CD4-positive, alpha-beta T cell (primary cell): ENCODE measurements at regions not wholly inside any gene's neighbourhood (a gene's known extent, or its start where the extent isn't known, plus 50 kb on each side); places are given as distances from the start of the nearest gene placed in this dataset.
"Not testable (repeated sequence)": the region's sequence is repeated elsewhere in the genome, so short reads cannot be mapped to it uniquely, and the experiment has no call there.

Experiments used
- ATAC-seq: fragments of 200-7000 bp; cut with Tn5 transposase; one replicate; pipeline ENCODE4 v1.10.0; 2022; ENCODE audit warnings: mild to moderate bottlenecking; ENCODE audit not compliant: poor library complexity
- CTCF ChIA-PET: fragments of 350-600 bp; sonication (Branson Sonifier 250); formaldehyde crosslinking; loops from one replicate; lab custom pipeline; 2021; ENCODE audit warnings: antibody characterized with exemption, inconsistent platforms; lab: Charles Lee
- POLR2A ChIA-PET: fragments of 350-600 bp; sonication (Branson Sonifier 250); formaldehyde crosslinking; loops from one replicate; lab custom pipeline; 2021; ENCODE audit warnings: antibody characterized with exemption, inconsistent platforms; lab: Charles Lee
- DNase-seq, 14 experiments: peaks; one replicate each; pipeline ENCODE4 v3.0.0-alpha.2; 2013 to 2020; ENCODE audit warnings: mixed read lengths in 2 of 14
- H3K27ac ChIP-seq, 2 donors: one replicate each; pipeline versions ENCODE4 v1.5.1 to v1.7.0; 2013; ENCODE audit warnings: low read length in 2 of 2, low read depth in 1 of 2, mild to moderate bottlenecking in 1 of 2
- H3K27me3 ChIP-seq, 2 experiments: 1 replicate in 1 of 2; 2 replicates in 1 of 2; pipeline versions ENCODE4 v1.6.1 to v1.7.0; 2013; ENCODE audit warnings: low read length in 2 of 2, control low read depth in 1 of 2, mild to moderate bottlenecking in 1 of 2, moderate library complexity in 1 of 2; ENCODE audit not compliant: insufficient read depth in 2 of 2, control insufficient read depth in 1 of 2
- H3K36me3 ChIP-seq: one replicate; pipeline ENCODE4 v1.6.1; 2013; ENCODE audit warnings: low read length, control low read depth; ENCODE audit not compliant: insufficient read depth
- H3K4me1 ChIP-seq: one replicate; pipeline ENCODE4 v1.6.1; 2013; ENCODE audit warnings: low read length, control low read depth; ENCODE audit not compliant: insufficient read depth
- H3K4me3 ChIP-seq: one replicate; pipeline ENCODE4 v1.5.1; 2013; ENCODE audit warnings: mild to moderate bottlenecking, low read length, moderate library complexity
- H3K9me3 ChIP-seq, 2 experiments: 1 replicate in 1 of 2; 2 replicates in 1 of 2; pipeline versions ENCODE4 v1.6.1 to v1.7.0; 2013; ENCODE audit warnings: low read length in 2 of 2, mild to moderate bottlenecking in 2 of 2, control low read depth in 1 of 2, moderate library complexity in 1 of 2; ENCODE audit not compliant: control insufficient read depth in 1 of 2, insufficient read depth in 1 of 2
- H3K27ac Mint-ChIP-seq: one replicate; pipeline ENCODE4 v1.8.0; 2020; ENCODE audit warnings: mixed read lengths
- H3K27me3 Mint-ChIP-seq: one replicate; pipeline ENCODE4 v1.8.0; 2021; ENCODE audit warnings: mixed read lengths
- H3K36me3 Mint-ChIP-seq: one replicate; pipeline ENCODE4 v1.8.0; 2021; ENCODE audit warnings: low read depth, mixed read lengths
- H3K4me1 Mint-ChIP-seq: one replicate; pipeline ENCODE4 v1.8.0; 2021; ENCODE audit warnings: low read depth, mixed read lengths
- H3K4me3 Mint-ChIP-seq: one replicate; pipeline ENCODE4 v1.8.0; 2020; ENCODE audit warnings: mild to moderate bottlenecking, mixed read lengths
- H3K9me3 Mint-ChIP-seq: one replicate; pipeline ENCODE4 v1.8.0; 2020; ENCODE audit warnings: mixed read lengths
- intact Hi-C, 2 experiments: fragments of 100-400 bp; cut with DNase I in 1 of 2; cut with micrococcal nuclease in 1 of 2; formaldehyde crosslinking; loops; one replicate each; pipeline versions ENCODE4 v1.15.1 to v1.9.0; 2023 to 2025; cut with DNase I, micrococcal nuclease
- TF ChIP-seq, protein P1 (sequence below): fragments of 200-600 bp; IDR thresholded peaks from one replicate; pipeline ENCODE4 v1.8.0; 2022; ENCODE audit warnings: antibody characterized with exemption, mild to moderate bottlenecking

DNA sequence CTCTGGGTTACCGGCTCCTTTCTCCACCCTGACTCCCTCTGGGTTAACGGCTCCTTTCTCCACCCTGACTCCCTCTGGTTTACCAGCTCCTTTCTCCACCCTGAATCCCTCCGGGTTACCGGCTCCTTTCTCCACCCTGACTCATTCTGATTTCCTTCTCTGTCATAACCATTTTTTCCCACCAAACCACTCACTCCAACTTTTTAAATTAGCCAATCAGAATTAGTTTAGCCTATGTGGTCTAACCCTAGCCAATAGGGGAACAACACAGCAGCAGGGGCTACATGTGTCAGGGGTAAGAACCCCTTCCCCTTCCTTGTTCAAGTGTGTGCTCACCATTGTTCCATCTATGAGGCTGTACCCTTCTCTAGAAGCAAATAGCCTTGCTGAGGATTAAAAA is 98.4 kb upstream of the RBM19 start:
- no peak overlapping the region for H3K4me3 Mint-ChIP-seq
- intact Hi-C loops, result no loop called here
- Histone ChIP-seq H3K27me3 (no peaks in the 10 kb centered on the region), H3K27ac (no peak overlapping the region), H3K4me1 (no peaks in the 10 kb centered on the region), H3K36me3 (no peaks in the 10 kb centered on the region), H3K4me3 (no peak overlapping the region), H3K9me3 (peaks cover 0 to 9% of the 10 kb centered on the region in 2 experiments)
- peaks cover 2% of the 10 kb centered on the region for H3K9me3 Mint-ChIP-seq
- H3K27ac Mint-ChIP-seq, result no peak overlapping the region
- no peaks in the 10 kb centered on the region for H3K36me3 Mint-ChIP-seq
- no peak for DNase-seq
- TF ChIP-seq, protein P1, sequence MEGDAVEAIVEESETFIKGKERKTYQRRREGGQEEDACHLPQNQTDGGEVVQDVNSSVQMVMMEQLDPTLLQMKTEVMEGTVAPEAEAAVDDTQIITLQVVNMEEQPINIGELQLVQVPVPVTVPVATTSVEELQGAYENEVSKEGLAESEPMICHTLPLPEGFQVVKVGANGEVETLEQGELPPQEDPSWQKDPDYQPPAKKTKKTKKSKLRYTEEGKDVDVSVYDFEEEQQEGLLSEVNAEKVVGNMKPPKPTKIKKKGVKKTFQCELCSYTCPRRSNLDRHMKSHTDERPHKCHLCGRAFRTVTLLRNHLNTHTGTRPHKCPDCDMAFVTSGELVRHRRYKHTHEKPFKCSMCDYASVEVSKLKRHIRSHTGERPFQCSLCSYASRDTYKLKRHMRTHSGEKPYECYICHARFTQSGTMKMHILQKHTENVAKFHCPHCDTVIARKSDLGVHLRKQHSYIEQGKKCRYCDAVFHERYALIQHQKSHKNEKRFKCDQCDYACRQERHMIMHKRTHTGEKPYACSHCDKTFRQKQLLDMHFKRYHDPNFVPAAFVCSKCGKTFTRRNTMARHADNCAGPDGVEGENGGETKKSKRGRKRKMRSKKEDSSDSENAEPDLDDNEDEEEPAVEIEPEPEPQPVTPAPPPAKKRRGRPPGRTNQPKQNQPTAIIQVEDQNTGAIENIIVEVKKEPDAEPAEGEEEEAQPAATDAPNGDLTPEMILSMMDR, result no peak
- no peaks in the 10 kb centered on the region for H3K4me1 Mint-ChIP-seq
- no peak for ATAC-seq
- POLR2A ChIA-PET, result no interaction called here
- peaks cover 5% of the 10 kb centered on the region for H3K27me3 Mint-ChIP-seq
- CTCF ChIA-PET, result no interaction called here

DNA sequence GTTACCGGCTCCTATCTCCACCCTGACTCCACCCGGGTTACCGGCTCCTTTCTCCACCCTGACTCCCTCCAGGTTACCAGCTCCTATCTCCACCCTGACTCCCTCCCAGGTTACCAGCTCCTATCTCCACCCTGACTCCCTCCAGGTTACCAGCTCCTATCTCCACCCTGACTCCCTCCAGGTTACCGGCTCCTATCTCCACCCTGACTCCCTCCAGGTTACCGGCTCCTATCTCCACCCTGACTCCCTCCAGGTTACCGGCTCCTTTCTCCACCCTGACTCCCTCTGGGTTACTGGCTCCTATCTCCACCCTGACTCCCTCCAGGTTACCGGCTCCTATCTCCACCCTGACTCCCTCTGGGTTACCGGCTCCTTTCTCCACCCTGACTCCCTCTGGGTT is 97.9 kb upstream of the RBM19 start:
- H3K27me3 Mint-ChIP-seq, H3K9me3 Mint-ChIP-seq: not testable (repeated sequence)

DNA sequence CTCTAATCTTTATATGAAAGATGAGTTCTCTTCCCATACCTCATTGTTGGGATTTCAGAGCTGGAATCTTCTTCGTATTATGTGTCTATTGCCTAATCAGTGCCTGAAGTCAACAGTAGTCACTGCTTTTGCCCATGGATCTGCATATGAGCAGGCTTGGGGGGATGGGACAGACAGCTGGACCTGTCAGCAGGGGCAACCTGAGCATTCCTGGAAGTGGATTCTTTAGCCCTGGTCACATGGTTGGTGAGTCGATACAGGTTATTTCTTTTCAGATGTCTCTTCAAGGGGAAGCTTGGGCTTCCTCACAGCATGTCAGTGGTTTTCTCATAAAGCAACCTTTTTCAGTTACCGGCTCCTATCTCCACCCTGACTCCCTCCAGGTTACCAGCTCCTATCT is 97.3 kb upstream of the RBM19 start:
- no peak overlapping the region for H3K4me3 Mint-ChIP-seq
- H3K27ac Mint-ChIP-seq, result no peak overlapping the region
- TF ChIP-seq, protein P1, result no peak
- ChIA-PET POLR2A (no interaction called here), CTCF (no interaction called here)
- no peaks in the 10 kb centered on the region for H3K36me3 ChIP-seq
- H3K27me3 ChIP-seq, result no peaks in the 10 kb centered on the region
- no peaks in the 10 kb centered on the region for H3K36me3 Mint-ChIP-seq
- H3K4me1 Mint-ChIP-seq, result no peaks in the 10 kb centered on the region
- peaks cover 5% of the 10 kb centered on the region for H3K27me3 Mint-ChIP-seq
- peaks cover 0 to 9% of the 10 kb centered on the region in 2 experiments for H3K9me3 ChIP-seq
- ATAC-seq (no peak), DNase-seq (no peak)
- H3K27ac ChIP-seq, result no peak overlapping the region
- H3K4me1 ChIP-seq, result no peaks in the 10 kb centered on the region
- peaks cover 2% of the 10 kb centered on the region for H3K9me3 Mint-ChIP-seq
- no peak overlapping the region for H3K4me3 ChIP-seq
- intact Hi-C loops, result no loop called here

More for the DNA sequence above, 97.9 kb upstream of the RBM19 start:
- POLR2A ChIA-PET, H3K27me3 ChIP-seq, H3K4me1 Mint-ChIP-seq, H3K4me3 ChIP-seq, intact Hi-C loops, H3K9me3 ChIP-seq, H3K4me1 ChIP-seq, H3K36me3 ChIP-seq, ATAC-seq, DNase-seq, H3K27ac Mint-ChIP-seq, H3K27ac ChIP-seq, H3K36me3 Mint-ChIP-seq, H3K4me3 Mint-ChIP-seq, CTCF ChIA-PET: not testable (repeated sequence)

DNA sequence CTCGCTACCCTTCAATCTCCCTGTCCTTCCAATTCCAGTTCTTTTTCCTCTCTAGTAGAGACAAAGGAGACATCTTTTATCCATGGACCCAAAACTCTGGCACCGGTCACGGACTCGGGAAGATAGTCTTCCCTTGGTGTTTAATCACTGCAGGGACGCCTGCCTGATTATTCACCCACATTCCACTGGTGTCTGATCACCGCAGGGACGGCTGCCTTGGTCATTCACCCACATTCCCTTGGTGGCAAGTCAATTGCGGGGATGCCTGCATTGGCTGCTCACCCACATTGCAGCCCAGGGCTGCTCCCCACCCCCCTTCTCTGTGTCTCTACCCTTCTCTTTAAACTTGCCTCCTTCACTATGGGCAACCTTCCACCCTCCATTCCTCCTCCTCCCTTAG is 90.2 kb upstream of the RBM19 start:
- H3K9me3 ChIP-seq, H3K27me3 ChIP-seq, H3K36me3 ChIP-seq, H3K27ac Mint-ChIP-seq, H3K9me3 Mint-ChIP-seq, H3K36me3 Mint-ChIP-seq, H3K4me1 Mint-ChIP-seq, H3K4me1 ChIP-seq, intact Hi-C loops, H3K4me3 ChIP-seq, CTCF ChIA-PET, H3K27ac ChIP-seq, POLR2A ChIA-PET, ATAC-seq, H3K4me3 Mint-ChIP-seq, DNase-seq: not testable (repeated sequence)
- peaks cover 11% of the 10 kb centered on the region for H3K27me3 Mint-ChIP-seq
